Thyroid gland (tissue), 4 donors: ENCODE measurements at regions not wholly inside any gene's neighbourhood (a gene's known extent, or its start where the extent isn't known, plus 50 kb on each side); places are given as distances from the start of the nearest gene placed in this dataset.

Source experiments
- DNase-seq, 2 donors: peaks; one replicate each; pipeline ENCODE4 v3.0.0-alpha.2; 2019
- H3K27ac ChIP-seq, 3 donors: fragments of 200-600 bp; sonication (generic); 1 replicate in 2 of 3; 2 replicates in 1 of 3; pipeline ENCODE4 v1.5.1; 2016 to 2019; ENCODE audit warnings: mild to moderate bottlenecking in 1 of 3, moderate library complexity in 1 of 3
- H3K27me3 ChIP-seq: fragments of 200-600 bp; sonication (generic); one replicate; pipeline ENCODE4 v1.5.1; 2019
- H3K36me3 ChIP-seq, 2 donors: fragments of 200-600 bp; sonication (generic); one replicate each; pipeline ENCODE4 v1.5.1; 2016 to 2019
- H3K4me1 ChIP-seq, 2 donors: fragments of 200-600 bp; sonication (generic); one replicate each; pipeline ENCODE4 v1.5.1; 2017 to 2019
- H3K4me3 ChIP-seq, 3 donors: fragments of 200-600 bp; sonication (generic); replicated peaks in 1 of 3; 1 replicate in 2 of 3; 2 replicates in 1 of 3; pipeline ENCODE4 v1.5.1; 2016; ENCODE audit warnings: mild to moderate bottlenecking in 1 of 3
- H3K9me3 ChIP-seq: fragments of 200-600 bp; sonication (generic); one replicate; pipeline ENCODE4 v1.5.1; 2017
- POLR2A ChIP-seq, 2 donors: fragments of 450-650 bp; IDR thresholded peaks; one replicate each; pipeline ENCODE4 v1.6.1; 2017; ENCODE audit warnings: antibody characterized with exemption in 2 of 2, mild to moderate bottlenecking in 2 of 2, moderate library complexity in 1 of 2
- WGBS, 2 donors: methylation state at CpG; one replicate each; pipeline ENCODE4 v1.1.5; 2017; 5-methylcytosine and 5-hydroxymethylcytosine counted together
- intact Hi-C: fragments of 100-400 bp; cut with DNase I; formaldehyde crosslinking; loops from one replicate; pipeline ENCODE4 v1.15.1; 2023
- TF ChIP-seq, protein P1 (sequence below), 6 experiments: fragments of 200-600 bp in 3 of 6; fragments of 450-650 bp in 3 of 6; sonication (generic) in 3 of 6; IDR thresholded peaks; one replicate each; pipeline ENCODE4 v1.5.1; 2016 to 2019; ENCODE audit warnings: antibody characterized with exemption in 6 of 6, mild to moderate bottlenecking in 2 of 6, inconsistent platforms in 1 of 6, moderate library complexity in 1 of 6

DNA sequence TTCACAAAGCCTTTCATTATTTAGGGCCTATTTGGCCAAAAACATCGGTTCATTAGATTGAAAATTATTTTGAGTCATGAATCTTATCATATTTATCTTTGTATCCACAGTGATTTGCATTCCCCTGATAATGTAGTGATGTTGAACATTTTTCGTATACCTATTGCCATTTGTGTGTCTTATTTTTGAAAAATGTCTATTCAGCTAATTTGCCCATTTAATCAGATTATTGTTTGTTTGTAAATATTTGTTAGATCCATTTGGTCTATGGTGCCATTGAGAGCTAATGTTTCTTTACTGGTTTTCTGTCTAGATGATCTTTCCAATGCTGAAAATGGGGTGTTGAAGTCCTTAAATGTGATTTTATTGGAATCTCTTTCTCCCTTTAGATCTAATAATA, 439.2 kb upstream of the TYRP1 start:
- no peaks in the 10 kb centered on the region for H3K9me3 ChIP-seq
- intact Hi-C loops, result no loop called here
- H3K27me3 ChIP-seq, result no peaks in the 10 kb centered on the region
- H3K27ac ChIP-seq, result no peak overlapping the region
- TF ChIP-seq, protein P1, sequence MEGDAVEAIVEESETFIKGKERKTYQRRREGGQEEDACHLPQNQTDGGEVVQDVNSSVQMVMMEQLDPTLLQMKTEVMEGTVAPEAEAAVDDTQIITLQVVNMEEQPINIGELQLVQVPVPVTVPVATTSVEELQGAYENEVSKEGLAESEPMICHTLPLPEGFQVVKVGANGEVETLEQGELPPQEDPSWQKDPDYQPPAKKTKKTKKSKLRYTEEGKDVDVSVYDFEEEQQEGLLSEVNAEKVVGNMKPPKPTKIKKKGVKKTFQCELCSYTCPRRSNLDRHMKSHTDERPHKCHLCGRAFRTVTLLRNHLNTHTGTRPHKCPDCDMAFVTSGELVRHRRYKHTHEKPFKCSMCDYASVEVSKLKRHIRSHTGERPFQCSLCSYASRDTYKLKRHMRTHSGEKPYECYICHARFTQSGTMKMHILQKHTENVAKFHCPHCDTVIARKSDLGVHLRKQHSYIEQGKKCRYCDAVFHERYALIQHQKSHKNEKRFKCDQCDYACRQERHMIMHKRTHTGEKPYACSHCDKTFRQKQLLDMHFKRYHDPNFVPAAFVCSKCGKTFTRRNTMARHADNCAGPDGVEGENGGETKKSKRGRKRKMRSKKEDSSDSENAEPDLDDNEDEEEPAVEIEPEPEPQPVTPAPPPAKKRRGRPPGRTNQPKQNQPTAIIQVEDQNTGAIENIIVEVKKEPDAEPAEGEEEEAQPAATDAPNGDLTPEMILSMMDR (IDR thresholded peaks at IDR 0.05), result no peak
- no peak for TF ChIP-seq POLR2A (IDR thresholded peaks at IDR 0.05)
- DNase-seq, result no peak
- no peak overlapping the region for H3K4me3 ChIP-seq
- no peaks in the 10 kb centered on the region for H3K36me3 ChIP-seq
- no peaks in the 10 kb centered on the region for H3K4me1 ChIP-seq
- WGBS, 2 donors, result 53 to 54% methylated on average over 2 of the region's 2 CpGs

DNA sequence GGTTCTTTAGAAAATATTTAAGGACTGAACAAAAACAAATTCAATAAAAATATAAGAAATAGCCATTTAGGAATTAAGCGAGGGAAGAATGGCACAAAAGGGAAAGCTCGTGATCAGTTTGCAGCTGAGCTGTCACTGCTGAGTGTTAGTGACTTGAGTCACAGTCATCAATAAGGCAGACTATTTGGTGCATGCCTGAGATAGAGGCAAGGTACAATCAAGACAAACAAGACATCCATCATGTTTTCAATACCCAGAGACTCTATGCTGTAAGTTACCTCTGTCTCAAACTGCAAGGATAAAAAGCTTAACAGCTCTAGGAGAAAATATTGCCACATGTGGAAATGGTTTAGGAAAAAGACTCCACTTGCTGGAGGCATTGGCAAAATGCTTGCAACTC, 426.4 kb upstream of the TYRP1 start:
- DNase-seq, result no peak
- WGBS, 2 donors, result 79 to 88% methylated on average over 2 of the region's 2 CpGs
- H3K9me3 ChIP-seq, result no peaks in the 10 kb centered on the region
- H3K27ac ChIP-seq, result no peak overlapping the region
- H3K27me3 ChIP-seq, result no peaks in the 10 kb centered on the region
- intact Hi-C loops, result no loop called here
- no peaks in the 10 kb centered on the region for H3K36me3 ChIP-seq
- no peak overlapping the region for H3K4me3 ChIP-seq
- H3K4me1 ChIP-seq, result peaks cover 0 to 1% of the 10 kb centered on the region in 2 donors
- TF ChIP-seq, protein P1 (IDR thresholded peaks at IDR 0.05), result no peak
- no peak for TF ChIP-seq POLR2A (IDR thresholded peaks at IDR 0.05)

DNA sequence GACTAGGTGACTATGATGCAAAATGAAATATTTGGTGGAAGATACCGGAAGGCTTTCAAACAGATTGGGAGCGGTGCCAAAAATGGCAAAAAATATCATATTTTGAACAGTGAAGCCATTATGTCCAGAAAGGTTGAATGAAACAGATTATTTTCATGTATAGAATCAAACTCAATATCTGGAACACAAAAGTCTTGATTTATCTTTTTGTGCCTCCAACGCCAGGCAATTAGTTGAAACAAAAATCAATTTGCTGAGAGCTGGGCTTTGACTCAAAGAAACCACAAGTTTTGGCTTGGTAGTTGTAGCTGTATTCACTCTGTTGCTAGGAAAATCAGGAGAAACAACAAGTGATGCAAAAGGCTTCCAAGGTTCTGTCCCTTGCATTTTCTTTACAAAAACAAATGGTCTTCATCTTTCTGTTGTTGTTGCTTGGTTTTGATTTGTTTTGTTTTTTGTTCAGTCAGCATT, 421.7 kb upstream of the TYRP1 start:
- Histone ChIP-seq H3K9me3 (no peaks in the 10 kb centered on the region), H3K27me3 (no peaks in the 10 kb centered on the region), H3K4me3 (no peak overlapping the region), H3K36me3 (no peaks in the 10 kb centered on the region), H3K27ac (peak overlapping the region in 1 of 3 donors; percentile 6), H3K4me1 (peaks cover 0 to 15% of the 10 kb centered on the region in 2 donors)
- TF ChIP-seq POLR2A (IDR thresholded peaks at IDR 0.05), result no peak
- TF ChIP-seq, protein P1 (IDR thresholded peaks at IDR 0.05), result no peak
- intact Hi-C loops, result no loop called here
- DNase-seq, result no peak
- 52 to 68% methylated on average over 3 of the region's 3 CpGs for whole genome bisulfite sequencing, 2 donors

DNA sequence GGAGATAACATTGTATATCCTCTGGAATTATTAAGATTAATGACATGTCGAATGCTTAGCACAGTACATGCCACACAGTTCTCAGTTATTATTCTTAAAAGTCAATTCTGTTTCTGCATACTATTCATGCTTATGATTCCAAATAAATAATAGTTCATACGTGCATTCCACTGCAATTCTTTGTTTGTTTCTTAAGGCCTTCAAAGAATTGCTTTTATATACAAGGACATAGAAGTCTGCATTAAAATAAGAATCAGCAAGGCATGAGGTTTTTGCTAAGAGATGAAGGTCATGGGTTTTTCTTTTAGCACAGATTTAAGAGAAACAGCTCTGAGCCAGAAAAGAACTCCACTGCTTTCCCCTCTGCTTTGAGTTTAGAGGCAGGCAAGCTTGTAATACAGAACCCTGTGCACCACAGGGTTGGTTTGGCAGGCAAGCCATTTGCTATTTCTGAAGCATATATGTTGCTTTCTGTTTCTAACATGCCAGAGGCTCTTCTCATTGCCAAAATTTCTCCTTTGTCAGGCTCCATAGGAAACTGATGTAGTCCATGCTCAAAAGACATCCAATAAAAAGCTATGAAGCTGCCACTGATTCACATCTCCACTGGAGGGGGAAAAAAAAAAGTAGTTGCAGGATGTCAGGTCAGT, 420.6 kb upstream of the TYRP1 start:
- TF ChIP-seq, protein P1 (IDR thresholded peaks at IDR 0.05), result no peak
- no peak for TF ChIP-seq POLR2A (IDR thresholded peaks at IDR 0.05)
- 66 to 71% methylated on average over 2 of the region's 2 CpGs for WGBS, 2 donors
- no peak for DNase-seq
- intact Hi-C loops, result no loop called here
- Histone ChIP-seq H3K27ac (no peak overlapping the region), H3K4me3 (no peak overlapping the region), H3K4me1 (peaks cover 0 to 15% of the 10 kb centered on the region in 2 donors), H3K27me3 (no peaks in the 10 kb centered on the region), H3K36me3 (no peaks in the 10 kb centered on the region), H3K9me3 (no peaks in the 10 kb centered on the region)

DNA sequence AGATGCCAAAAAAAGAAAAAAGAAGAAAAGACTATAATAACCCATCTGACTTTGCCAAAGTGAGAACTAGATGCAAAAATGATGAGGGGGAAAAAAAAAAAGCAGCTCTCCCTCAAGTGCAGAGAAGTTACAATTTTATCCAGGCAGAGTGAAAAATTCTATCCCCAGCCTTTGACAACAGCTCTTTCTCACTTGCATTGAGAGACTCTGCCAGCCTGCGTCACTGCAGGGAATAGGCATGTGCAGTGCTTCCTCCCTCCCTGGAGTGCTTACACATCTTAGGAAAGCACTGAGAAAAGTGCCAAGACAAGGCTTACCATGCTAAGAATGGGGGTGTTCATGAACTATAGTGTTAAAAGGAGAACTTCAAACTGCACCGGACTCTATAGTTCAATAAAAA, 418.6 kb upstream of the TYRP1 start:
- no peak overlapping the region for H3K4me3 ChIP-seq
- no peaks in the 10 kb centered on the region for H3K36me3 ChIP-seq
- no peaks in the 10 kb centered on the region for H3K27me3 ChIP-seq
- TF ChIP-seq POLR2A (IDR thresholded peaks at IDR 0.05), result no peak
- TF ChIP-seq, protein P1 (IDR thresholded peaks at IDR 0.05), result no peak
- H3K27ac ChIP-seq, result no peak overlapping the region
- peak; percentile 19 to 32 for DNase-seq
- intact Hi-C loops, result no loop called here
- peaks cover 0 to 15% of the 10 kb centered on the region in 2 donors for H3K4me1 ChIP-seq
- 36 to 62% methylated on average over 2 of the region's 2 CpGs for WGBS, 2 donors
- no peaks in the 10 kb centered on the region for H3K9me3 ChIP-seq
